ENCODE measurements at regions not wholly inside any gene's neighbourhood (a gene's known extent, or its start where the extent isn't known, plus 50 kb on each side); places are given as distances from the start of the nearest gene placed in this dataset.

DNA sequence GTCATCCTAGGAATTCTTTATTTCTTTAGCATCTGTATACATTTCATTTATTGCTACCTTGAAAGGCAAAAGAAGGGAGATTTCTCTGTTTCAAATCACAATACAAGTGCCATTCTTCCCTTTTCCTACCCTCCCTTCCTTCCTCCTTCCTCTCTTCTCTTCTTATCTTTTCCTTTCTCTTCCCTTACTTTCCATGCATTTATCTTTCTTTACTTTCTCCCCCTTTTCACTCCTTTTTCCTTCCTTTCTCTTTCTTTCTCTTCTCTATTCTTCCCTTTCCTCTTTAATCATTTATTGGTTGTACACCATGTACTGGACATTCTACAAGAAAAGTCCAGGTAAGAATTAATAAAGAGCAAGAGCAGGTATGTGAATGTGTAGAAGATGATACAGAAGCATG lies 251.0 kb upstream of the PEX5L start:
- DNase-seq, result no peak

DNA sequence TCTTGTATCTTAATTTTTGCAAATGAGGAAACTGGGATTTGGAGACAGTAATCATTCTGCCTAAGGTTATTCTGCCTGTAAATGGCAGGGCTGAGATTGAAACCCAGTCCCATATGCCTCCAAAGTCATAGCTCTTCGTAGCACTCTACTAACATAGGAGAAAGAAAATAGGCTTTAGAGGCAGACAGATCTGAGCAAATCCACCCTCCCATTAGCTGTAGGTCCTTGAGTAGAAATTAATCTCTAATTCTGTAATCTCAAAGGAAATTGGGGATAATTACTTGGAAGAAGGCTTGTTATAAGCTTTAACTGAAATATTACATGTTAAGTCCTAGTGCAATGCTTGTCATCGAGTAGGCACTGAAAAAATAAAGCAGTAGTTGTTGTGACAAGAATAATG lies 252.1 kb upstream of the PEX5L start:
- no peak for DNase-seq

DNA sequence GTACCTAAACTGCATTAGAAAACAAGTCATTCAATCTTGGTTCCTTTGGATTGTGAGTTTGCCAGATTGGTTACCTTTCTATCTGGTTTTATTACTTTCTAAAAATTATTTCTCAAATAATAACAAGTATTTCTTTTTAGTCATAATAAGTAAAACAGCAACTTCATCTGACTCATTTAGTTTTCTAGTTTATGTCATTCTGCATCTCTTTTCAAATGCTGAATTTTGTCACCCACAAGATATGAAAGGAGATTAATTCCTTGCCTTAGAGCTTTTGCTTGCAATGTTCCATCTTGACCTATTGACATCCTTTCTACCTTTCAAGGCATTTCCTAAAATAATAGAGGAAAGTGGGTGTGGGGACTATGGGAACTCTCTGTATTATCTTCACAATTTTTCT lies 253.6 kb upstream of the PEX5L start:
- DNase-seq, result no peak

DNA sequence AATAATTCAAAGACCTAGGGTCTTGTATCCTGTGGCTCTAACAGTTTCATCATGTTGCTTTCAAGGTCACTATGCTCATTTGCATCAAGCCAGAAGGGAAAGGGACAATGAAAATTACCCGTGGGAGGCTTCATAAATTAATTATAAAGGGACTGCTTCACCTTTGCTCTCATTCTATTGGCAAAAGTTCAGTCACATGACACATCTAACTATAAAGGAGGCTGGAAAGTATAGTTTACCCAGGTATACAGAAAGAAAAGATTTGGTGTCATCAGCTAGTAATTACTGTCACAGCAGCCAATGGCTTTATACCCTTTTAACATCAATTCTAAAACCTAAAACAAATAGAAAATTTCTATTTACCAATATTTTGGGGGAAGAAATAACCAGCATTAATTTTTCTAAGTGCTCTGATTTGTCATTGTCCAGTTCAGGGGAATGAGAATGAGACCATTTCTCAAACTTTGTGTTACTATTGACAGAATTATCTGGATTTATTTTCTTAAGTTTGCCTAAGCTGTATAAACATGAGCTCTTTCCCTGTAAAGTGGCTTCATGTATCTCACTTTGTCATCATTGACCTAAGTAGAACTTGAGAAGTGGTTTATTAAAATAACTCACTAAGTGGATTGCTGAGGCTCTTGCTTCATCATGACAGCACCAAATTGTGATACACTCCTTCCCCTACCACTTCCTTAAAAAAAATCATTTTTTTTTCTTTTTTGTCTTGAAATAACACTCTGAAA lies 257.7 kb upstream of the PEX5L start:
- DNase-seq, result no peak

DNA sequence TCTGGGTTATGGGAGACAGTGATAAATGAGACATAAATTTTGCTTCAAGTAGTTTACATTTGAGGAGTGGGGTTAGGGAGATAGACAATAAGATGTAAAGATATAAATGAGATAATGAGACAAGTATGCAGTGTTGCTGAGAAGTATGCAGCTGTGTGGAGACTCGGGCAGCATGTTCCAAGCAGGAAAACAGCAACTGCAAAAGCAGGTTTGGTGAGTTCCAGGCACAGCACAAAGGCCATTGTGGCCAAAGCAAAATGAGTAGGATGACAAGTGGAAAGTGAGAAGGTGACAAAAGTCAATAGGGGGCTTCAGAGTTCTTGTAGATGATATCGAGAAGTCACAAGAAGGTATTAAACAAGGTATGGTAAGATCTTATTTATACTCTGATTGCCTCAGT lies 259.1 kb upstream of the PEX5L start:
- DNase-seq, result no peak

DNA sequence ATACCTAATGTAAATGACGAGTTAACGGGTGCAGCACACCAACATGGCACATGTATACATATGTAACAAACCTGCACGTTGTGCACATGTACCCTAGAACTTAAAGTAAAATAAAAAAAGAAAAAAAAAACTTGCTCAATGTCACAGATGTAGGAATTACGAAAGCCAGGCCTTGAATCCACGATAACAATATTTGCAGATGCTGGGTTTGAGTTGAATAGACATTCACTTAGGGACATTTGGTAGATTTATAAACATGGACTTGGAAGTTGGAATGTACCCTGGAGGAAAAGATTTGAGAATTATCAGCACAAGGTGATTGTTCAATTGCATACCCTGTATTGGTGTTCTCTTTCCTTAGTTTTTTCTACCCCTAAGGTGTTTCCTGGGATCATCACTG lies 260.2 kb upstream of the PEX5L start:
- no peak for DNase-seq

DNA sequence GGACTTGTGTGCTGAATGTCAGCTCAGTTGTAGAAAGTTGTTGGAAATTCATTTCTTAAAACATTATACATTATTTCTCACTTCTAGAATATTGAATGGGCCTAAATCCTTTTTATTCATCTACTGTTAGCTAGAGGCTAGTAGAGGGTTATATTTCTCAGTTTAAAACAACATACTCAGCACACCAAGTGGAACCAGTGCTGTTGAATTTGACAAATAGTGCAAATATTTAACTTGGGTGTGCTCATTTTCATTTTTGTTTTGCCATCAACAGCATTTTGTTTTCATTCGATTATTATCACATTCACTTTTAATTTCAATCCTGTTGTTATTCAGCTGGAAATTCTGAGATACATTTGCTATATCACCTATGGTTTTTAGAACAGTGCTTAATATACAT lies 269.4 kb upstream of the PEX5L start:
- no peak for DNase-seq

- no peak for DNase-seq
Observed at GRCh38 chr3:180306691-180307090, 270.0 kb upstream of the PEX5L start.

DNA sequence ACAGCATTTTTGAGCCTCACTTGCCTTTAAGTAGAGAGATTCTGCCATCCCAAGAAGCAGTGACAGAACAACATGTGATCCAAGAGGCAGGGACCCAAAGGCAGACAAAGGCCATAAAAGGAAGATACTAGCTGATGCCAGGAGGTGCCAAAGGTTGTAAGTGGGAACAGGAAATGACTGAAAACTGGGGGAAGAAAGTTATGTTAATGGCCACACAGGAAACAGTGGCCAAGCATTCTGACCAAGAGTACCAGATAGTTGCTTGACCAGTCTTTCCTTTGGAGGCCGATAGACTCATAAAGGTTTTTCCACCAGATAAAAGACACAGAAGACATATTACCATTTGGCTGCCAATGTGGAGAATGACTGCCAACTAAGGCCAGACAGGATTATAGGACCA lies 274.5 kb upstream of the PEX5L start:
- no peak for DNase-seq

DNA sequence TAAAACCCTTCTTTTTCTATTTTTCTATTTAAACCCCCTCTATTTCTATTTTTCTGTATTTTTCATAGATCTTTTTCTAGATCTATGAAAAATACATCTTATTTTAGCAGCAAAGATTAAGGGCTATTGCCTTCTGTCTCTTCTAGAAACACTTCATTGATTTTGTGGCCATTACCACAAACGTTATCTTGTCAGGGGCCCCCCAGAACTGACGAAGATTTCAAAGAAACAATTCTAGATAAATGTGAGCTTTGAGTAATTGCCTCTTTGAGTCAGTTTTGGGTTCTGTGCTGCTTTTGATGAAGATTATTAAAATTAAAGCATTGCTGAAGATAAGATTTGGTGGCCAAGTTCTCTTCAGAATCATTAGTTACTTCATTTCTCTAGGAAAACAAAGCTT lies 279.6 kb upstream of the PEX5L start:
- DNase-seq, result no peak

GRCh38 chr3:180319461-180319860 lies 282.5 kb upstream of the TTC14 start:
- no peak for DNase-seq

DNA sequence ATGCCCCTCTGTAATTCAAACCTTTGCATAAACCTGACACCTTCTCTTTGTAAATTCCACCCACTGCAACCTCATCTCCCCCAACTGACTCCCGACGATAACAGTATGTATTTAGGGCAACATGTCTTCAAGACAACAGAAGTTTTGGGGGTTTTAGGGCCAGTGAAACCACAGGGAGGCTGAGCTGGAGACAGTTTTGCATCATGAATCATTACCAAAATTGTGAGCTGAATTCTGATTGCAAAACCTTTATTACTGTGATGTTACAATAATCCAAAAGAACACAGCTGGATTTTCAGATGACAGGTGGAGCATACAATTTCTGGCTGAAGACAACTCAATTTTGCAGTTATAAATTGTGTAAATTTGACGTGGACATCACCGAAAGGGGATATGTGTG lies 281.3 kb upstream of the TTC14 start:
- no peak for DNase-seq

DNA sequence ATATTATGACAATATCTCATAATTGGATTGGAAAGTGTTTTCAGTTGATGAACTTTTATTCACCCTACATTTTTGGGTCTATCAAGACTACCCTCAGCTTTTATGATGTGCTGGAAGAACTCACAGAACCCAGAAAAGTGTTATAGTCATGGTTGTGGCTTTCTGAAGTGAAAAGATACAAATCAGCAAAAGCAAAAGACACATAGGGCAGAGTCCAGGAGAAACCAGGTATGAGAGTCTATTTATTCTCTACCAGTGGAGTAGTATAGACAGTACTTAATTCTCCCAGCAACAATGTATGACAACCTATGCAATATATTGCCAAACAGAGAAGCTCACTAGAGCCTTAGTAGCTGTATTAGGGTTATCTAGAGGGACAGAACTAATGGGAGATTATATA lies 280.4 kb upstream of the TTC14 start:
- DNase-seq, result no peak

GRCh38 chr3:180322829-180323228 lies 279.1 kb upstream of the TTC14 start:
- DNase-seq, result no peak

DNA sequence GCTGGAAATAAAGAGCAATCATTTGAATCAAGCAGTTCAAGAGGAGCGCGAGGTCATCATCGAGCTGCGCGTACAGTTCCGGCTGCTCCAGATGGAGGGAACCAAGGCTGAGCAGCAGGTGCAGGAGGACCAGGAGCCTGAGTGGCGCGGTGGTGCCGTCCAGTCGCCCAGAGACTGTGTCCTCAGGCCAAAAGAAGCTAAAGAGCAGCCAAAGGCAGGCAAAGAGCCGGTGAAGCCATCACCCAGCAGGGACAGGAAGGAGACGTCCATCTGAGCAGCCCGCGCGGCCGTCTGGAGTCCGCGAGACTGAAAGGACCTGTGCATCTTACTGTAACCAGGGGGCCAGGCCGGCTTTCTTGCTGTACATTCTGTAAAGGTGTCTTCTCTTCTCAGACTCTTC lies 277.2 kb upstream of the TTC14 start:
- DNase-seq, result no peak

- DNase-seq, result no peak
Observed at GRCh38 chr3:180325533-180325932, 276.4 kb upstream of the TTC14 start.

DNA sequence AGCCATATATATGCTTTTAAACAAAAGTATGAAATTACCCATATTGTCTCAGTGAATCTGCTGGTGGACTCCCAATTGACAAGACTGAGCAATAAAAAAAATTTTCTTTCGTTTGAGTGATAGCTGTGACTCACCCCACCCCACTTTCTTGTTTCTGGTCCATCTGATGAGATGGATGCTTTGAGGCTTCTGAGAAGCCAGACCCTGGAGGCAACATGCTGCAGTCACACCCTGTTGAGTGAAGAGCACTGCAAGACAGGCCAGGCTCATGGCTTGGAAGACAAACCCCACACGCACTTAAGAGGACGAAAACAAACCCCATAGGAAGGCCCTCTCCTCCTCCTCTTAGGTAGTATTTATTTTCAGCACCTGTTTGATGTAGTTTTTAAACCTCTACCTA lies 276.0 kb upstream of the TTC14 start:
- no peak for DNase-seq

DNA sequence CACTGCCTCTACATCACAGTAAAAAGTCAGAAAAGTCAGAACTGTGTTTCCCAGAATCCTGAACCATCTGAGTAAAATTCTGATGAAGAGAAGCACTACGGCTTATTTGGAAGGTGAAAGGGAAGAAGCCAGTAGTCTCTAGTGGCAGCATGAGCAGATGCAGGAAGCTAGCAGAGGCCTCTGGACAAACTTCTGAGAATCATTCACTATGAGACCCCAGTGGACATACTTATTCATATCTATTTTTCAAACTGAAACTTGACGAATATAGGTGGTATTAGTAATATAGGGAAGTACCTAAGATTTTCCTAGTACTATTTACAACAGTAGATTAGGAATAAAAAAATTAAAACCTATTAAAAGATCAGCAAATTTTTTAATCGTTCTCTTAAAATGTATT lies 272.8 kb upstream of the TTC14 start:
- no peak for DNase-seq

DNA sequence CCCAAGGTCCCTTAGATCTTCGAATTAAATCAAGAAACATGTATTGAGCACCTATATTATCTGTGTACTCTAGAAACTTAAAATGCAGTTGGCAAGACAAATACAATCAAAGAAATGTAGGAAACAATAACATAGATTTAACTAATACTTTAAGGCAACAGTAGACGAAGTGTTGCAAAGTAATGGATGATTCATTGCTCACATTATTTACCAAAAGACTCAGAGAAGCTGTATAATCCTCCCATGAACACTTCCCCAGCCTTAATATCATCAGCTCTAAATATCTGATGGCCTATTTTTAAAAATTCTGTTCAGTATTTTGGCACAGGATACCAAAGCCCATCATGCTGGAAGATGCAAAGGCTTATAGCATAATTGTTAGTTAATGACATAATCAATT lies 272.1 kb upstream of the TTC14 start:
- no peak for DNase-seq

DNA sequence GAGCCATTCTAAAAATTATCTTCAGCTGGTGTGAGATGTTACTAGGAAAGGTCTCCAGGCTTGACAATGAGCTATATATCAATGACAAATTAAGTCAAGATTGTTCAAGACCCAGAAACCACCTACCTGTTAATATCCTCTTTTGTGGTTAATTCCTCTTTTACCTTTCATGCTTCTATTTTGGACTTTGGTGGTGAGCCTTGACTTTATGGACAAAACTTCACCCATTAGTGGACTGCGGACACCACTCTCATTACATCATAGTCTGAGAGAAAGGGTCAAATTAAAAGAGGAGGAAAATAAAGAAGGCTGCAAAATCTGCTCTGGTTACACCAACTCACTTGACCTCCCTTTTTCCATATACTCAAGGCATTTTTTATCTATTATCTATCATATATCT lies 271.5 kb upstream of the TTC14 start:
- no peak for DNase-seq

DNA sequence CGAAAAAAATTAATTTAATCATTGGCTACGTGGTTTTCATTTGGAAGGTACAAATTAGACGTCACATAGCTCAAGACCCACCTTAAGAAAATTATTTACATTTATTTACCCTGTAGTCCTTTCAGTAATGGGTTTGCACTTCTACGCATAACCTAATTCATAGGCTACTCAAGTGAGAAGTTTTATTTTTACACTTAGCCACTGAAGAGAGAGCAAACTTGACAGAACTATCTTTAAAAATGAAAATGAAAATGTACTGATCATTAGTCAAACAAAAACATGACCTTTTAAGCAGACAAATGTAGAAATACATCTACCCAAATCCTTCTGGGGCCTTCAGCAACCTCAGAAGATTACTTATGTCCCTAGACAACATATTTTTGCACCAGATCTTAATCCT lies 269.4 kb upstream of the TTC14 start:
- DNase-seq, result no peak

DNA sequence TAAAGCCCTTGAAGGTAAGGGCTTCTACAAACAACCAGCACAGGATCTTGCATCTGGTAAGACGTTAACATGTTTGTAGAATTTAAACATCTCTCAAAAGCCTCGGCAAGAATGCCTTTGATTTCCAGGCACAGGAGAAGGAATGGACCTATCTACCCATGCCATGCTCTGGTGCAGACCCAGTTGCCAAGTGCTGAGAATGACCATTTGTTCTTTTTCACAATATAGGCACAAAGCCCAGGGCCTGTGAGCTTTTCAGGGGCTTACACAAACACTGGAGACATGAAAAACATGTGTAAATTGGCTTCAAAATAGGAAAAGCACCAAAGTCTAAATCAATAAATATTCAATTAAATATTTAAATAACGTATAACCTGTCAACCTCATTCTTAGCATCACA lies 266.9 kb upstream of the TTC14 start:
- DNase-seq, result no peak

GRCh38 chr3:180340395-180340794 lies 261.6 kb upstream of the TTC14 start:
- no peak for DNase-seq

GRCh38 chr3:180341516-180341915 lies 260.4 kb upstream of the TTC14 start:
- no peak for DNase-seq

GRCh38 chr3:180351601-180352000 lies 250.4 kb upstream of the TTC14 start:
- DNase-seq, result no peak

DNA sequence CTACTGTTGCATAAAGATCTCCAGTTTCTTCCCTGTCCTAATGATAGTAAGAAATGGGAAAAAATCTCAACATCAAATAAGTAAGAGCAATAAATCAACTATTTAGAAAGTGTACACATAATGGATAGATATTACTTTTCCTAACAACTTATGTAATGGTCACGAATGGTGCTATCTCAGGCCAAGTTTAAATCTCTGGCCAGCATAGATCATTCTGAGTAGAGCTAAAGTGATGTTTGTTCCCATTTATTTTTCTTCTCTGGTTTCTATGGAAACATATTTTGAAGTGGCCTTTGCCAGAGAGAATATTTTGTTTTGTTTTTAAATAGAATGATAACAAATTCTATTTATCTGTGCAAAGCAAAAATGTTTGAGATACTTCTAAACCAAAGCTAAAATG lies 249.7 kb upstream of the TTC14 start:
- DNase-seq, result no peak
